DND-41 (cell line): ENCODE measurements at regions not wholly inside any gene's neighbourhood (a gene's known extent, or its start where the extent isn't known, plus 50 kb on each side); places are given as distances from the start of the nearest gene placed in this dataset.

Source experiments
- CTCF ChIP-seq: IDR thresholded peaks from 2 replicates; pipeline ENCODE4 v1.5.1; 2012; ENCODE audit warnings: borderline replicate concordance, low read length, moderate library complexity, mild to moderate bottlenecking; ENCODE audit not compliant: poor library complexity, severe bottlenecking; ENCODE audit errors: extremely low read depth
- EZH2 ChIP-seq: IDR thresholded peaks from 3 replicates; pipeline ENCODE4 v1.6.1; 2012; ENCODE audit warnings: borderline replicate concordance, low read depth, mild to moderate bottlenecking, moderate library complexity, low read length, inconsistent platforms; ENCODE audit not compliant: severe bottlenecking

DNA sequence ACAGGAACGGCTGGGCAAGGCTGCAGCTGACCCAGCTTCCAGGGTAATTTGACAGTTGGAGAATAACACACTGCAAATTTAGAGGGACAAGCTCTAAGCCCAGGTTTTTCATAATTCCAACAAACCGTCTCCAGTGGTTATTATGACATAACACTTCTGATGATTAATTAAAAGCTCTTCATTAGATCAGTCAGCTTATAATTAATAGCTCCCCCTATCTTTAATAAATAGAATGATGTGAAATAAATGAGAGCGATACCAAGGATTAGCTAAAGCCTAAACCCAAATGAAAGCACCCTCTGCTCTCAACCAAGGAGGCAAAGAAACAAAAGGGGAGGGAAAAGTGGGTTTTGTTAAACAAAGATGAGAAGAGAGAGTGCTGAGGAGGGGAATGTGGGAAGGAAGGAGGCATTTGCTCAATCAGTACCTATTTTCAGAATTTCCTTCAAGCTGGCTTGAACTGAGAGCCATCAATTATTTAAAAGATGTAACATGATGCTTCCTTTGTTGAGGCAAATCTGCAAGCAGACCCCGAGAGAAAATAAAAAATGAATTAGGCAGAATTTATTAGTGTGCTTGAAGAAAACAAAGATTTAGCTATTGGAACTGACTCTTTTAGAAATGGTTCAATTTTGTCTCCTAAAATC is 221.8 kb upstream of the ESRRG start:
- TF ChIP-seq CTCF (no peak), EZH2 (no peak)
